ENCODE measurements at regions not wholly inside any gene's neighbourhood (a gene's known extent, or its start where the extent isn't known, plus 50 kb on each side); places are given as distances from the start of the nearest gene placed in this dataset.

DNA sequence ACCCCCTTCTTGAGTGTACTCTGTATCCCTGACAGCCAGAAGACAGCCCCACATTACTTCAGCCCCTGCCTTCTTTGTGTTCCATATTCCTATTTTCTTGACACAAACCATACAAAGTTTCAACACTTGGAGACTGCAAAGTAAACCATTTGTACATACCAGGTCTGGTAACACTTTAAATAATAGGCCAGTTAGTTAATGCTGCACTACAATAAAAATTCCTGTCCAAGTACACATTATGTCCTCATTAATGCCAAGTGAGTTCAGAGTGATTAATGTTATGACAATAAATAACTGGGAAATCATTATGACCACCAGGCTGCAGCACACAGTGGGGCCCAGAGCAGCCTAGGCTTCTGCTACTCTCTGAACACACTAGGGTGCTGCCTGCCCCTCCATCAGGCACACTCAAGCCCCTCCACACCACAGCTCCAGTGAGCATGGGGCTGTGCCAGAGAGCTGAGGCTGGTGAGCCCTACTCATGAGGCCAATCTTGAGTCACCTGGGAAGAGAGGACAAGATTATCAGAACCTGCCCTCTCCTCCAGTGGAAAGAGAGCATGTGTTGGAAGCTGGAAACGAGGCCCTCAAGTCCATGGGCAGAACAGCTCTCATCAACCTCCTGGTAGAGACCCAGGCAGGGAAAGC, 138.7 kb downstream of the TTC32 start:
- TF ChIP-seq, protein P1, sequence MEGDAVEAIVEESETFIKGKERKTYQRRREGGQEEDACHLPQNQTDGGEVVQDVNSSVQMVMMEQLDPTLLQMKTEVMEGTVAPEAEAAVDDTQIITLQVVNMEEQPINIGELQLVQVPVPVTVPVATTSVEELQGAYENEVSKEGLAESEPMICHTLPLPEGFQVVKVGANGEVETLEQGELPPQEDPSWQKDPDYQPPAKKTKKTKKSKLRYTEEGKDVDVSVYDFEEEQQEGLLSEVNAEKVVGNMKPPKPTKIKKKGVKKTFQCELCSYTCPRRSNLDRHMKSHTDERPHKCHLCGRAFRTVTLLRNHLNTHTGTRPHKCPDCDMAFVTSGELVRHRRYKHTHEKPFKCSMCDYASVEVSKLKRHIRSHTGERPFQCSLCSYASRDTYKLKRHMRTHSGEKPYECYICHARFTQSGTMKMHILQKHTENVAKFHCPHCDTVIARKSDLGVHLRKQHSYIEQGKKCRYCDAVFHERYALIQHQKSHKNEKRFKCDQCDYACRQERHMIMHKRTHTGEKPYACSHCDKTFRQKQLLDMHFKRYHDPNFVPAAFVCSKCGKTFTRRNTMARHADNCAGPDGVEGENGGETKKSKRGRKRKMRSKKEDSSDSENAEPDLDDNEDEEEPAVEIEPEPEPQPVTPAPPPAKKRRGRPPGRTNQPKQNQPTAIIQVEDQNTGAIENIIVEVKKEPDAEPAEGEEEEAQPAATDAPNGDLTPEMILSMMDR (IDR thresholded peaks at IDR 0.05), result no peak
- DNase-seq (ENCODE audit: low spot score), result no peak
- H3K27ac ChIP-seq, result no peak overlapping the region
- no peak overlapping the region for H3K4me3 ChIP-seq

GRCh38 chr2:19762142-19762541, 139.6 kb downstream of the TTC32 start:
- no peak for DNase-seq (ENCODE audit: low spot score)
- Histone ChIP-seq H3K4me3 (no peak overlapping the region), H3K27ac (no peak overlapping the region)
- TF ChIP-seq, protein P1 (IDR thresholded peaks at IDR 0.05), result no peak

DNA sequence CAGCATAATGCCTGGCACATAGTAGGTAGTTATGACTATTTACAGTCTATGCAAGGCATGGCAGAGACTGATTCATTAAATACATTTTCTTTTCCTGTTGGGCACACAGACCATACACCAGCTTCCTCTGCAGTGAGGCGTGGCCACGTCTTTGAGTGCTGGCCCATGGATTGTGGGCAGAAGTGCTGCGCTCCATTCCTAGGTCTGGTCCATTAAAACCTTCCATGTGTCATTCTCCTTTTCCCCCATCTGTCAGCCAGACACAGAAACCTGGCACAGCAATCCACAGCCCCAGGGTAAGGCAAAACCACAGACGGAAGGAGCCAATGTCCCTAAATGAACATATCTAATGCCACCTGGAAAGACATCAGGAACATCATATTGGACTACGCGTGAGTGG, 141.9 kb downstream of the TTC32 start:
- Histone ChIP-seq H3K27ac (no peak overlapping the region), H3K4me3 (no peak overlapping the region)
- TF ChIP-seq, protein P1 (IDR thresholded peaks at IDR 0.05), result no peak
- no peak for DNase-seq (ENCODE audit: low spot score)

DNA sequence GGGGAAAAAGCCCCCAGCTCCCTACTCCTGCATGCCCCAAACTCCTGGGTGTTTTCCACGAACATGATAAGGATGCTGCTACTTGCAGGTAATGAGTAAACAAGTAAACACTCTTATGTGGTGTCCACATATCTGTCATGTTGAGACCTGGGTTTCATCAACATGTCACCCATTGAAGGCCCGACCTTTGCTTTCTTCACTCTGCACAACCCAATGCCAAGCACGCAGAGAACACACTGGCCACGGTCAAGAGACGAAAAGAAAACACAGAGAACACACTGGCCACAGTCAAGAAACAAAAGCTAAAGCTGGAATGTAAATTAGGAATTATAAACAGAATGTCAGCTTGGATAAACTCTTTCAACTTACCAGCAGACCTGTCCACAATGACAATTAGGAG, 143.1 kb downstream of the TTC32 start:
- DNase-seq (ENCODE audit: low spot score), result no peak
- TF ChIP-seq, protein P1 (IDR thresholded peaks at IDR 0.05), result no peak
- Histone ChIP-seq H3K4me3 (no peak overlapping the region), H3K27ac (no peak overlapping the region)

GRCh38 chr2:19757586-19757985, 144.2 kb downstream of the TTC32 start:
- H3K27ac ChIP-seq, result no peak overlapping the region
- DNase-seq (ENCODE audit: low spot score), result no peak
- TF ChIP-seq, protein P1 (IDR thresholded peaks at IDR 0.05), result no peak
- H3K4me3 ChIP-seq, result no peak overlapping the region

GRCh38 chr2:19754907-19755306, 146.9 kb downstream of the TTC32 start:
- Histone ChIP-seq H3K27ac (no peak overlapping the region), H3K4me3 (no peak overlapping the region)
- no peak for DNase-seq (ENCODE audit: low spot score)
- TF ChIP-seq, protein P1 (IDR thresholded peaks at IDR 0.05), result no peak

- DNase-seq (ENCODE audit: low spot score), result no peak
- H3K27ac ChIP-seq, result no peak overlapping the region
Observed at GRCh38 chr2:19753818-19754217, 148.0 kb downstream of the TTC32 start.

More at GRCh38 chr2:19753818-19754217, 148.0 kb downstream of the TTC32 start:
- TF ChIP-seq, protein P1 (IDR thresholded peaks at IDR 0.05), result no peak
- H3K4me3 ChIP-seq, result no peak overlapping the region
